Fibroblast of skin of abdomen (primary cell): ENCODE measurements at regions not wholly inside any gene's neighbourhood (a gene's known extent, or its start where the extent isn't known, plus 50 kb on each side); places are given as distances from the start of the nearest gene placed in this dataset.
A peak's percentile ranks its signal among the peaks of the same experiment; 100 is the strongest.
"Not testable (repeated sequence)": the region's sequence is repeated elsewhere in the genome, so short reads cannot be mapped to it uniquely, and the experiment has no call there.

Source experiments
- DNase-seq: peaks from one replicate; pipeline ENCODE4 v3.0.0-alpha.2; 2013

- no peak for DNase-seq
Measured at GRCh38 chr22:27580311-27580897, 221.2 kb downstream of the MN1 start.

GRCh38 chr22:27581236-27581635 is 220.3 kb downstream of the MN1 start:
- DNase-seq, result no peak

DNA sequence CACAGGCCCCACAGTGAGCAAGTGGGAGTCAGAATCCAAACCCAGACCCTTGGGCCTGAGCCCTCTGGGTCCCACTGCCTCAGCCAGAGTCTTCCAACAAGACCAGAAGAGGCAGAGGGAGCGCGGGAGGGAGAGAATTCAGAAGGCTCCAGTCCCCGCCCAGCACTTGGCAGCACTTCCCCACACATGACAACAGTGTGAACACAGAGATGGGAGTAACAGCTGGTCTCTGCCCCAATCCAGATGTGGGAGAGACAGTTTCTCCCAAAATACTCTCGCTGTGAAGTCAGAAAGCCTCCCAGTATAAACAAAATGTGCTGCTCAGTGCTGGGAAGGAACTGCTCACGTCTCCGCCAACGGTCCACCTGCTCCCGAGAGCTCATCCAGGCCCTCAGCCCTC is 219.9 kb downstream of the MN1 start:
- DNase-seq, result peak; percentile 55

DNA sequence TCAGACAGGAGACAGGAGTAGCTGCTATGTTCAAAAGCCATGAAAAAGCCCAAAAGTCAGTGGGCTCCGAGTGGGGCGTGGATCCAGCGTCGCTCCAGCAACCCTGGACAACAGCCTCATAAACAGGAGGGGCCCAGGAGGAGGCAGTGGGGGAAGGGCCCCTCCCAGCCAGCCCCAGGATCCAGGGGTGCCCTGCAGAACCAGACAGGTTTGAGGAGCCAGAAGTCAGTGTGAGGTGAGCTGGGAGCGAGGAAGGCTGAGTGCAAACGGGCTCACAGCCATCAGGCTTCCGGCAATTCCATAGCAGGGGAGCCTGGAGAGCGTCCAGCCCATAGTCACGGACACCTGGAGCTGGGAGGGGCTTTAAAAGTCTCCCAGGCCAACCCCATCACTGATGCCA is 217.7 kb downstream of the MN1 start:
- no peak for DNase-seq

- DNase-seq, result no peak
Measured at GRCh38 chr22:27585141-27585540, 216.4 kb downstream of the MN1 start.

- no peak for DNase-seq
Measured at GRCh38 chr22:27588268-27588667, 213.3 kb downstream of the MN1 start.

DNA sequence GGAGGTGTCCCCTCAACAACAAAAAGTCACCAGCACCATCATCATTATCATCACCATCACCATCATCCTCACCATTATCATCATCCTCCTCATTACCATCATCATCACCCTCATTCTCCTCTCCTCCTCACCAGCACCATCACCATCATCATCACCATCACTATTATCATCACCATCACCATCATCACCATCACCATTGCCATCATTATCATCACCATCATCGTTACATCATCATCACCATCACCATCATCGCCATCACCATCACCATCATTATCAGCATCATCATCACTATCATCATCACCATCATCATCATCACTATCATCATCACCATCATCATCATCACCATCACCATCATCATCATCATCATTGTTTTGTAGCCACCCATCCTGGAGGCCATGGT is 212.6 kb downstream of the MN1 start:
- DNase-seq, result no peak

DNA sequence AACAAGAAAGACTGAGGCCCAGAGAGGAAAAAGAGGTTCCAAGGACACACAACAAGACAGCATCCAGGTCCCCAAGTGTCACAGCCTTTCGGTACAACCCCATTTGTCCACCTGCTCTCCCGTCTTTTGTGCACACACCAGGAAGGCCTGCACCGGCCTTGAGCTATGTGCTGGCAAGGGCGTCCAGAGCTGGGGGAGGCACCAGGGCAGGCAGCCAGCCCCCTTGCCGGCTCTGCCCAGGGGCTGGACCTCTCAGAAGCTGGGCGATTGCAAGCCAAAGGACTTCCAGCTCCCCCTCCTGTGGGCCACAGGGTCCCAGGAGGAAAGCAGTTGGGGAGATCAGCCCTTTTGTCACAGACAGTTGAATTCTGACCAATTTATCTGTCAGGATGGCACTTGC is 210.5 kb downstream of the MN1 start:
- DNase-seq, result no peak

DNA sequence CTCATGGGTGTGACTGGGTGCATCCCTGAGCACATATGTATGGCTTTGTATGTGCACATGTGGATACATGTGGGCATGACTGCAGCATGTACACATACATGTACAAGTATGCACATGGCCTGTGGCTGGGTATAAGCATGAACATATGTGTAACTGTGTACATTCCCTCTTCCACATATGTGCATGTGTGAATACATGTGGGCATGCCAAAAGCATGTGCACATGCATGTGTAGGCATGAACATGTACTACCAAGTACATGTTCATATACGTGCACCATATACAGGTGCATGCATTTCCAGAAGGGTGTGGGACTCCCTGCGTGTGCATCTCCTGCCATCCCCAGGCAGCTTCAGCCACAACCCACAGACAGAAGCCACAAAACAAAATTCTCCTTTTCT is 208.2 kb downstream of the MN1 start:
- no peak for DNase-seq

DNA sequence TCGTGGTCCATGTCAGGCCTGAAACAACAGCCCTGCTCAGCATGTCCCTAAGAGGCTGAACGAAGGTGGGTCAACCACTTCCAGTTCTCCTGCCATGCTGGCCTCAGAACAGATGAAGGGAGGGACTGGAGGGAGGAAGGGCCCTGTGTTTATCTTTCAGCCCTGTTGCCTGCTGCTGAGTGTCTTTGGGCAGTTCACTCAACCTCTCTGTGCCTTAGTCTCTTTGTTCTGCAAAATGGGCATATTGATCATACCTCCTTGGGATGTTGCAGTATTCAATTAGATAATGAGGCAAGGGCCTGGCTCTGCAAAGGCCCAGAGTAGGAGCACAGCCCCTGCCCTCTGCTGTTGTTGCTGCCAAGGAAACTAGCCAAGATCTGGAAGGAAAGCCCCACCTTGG is 207.5 kb downstream of the MN1 start:
- no peak for DNase-seq

GRCh38 chr22:27594474-27595134 is 207.0 kb downstream of the MN1 start:
- no peak for DNase-seq

DNA sequence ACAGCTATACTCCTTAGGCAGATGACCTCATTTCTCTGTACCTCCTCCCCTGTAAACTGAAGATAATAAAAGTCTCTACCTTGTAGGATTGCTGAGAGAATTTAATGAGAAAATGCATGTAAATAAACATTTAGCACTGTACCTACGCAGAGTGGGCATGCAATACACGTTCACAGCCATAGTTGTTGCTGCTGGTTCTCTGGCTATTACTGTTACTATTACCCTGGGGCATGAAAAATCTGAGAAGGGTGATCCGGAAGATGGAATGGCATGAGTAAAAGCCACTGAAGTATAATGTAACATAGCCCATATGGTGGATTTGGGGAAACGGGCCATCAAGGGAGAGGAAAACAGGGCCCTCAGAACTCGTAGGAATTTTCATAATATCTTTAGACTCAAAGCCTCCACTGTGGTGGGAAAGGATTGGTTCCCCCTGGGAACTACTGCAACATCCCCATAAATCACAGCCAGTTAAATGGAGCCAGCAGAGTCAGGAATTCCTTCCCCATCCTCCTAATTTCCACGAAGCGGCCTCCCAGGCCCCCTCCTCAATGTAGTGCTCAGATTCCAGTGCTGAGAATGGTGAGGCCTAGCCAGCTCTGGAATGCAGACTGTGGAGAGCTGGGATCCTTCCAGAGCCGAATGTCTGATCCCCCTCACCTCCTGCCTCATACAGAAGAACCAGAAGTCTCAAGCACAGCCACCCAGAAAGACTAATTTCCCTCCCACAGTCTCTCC is 205.3 kb downstream of the MN1 start:
- peak; percentile 82 for DNase-seq

DNA sequence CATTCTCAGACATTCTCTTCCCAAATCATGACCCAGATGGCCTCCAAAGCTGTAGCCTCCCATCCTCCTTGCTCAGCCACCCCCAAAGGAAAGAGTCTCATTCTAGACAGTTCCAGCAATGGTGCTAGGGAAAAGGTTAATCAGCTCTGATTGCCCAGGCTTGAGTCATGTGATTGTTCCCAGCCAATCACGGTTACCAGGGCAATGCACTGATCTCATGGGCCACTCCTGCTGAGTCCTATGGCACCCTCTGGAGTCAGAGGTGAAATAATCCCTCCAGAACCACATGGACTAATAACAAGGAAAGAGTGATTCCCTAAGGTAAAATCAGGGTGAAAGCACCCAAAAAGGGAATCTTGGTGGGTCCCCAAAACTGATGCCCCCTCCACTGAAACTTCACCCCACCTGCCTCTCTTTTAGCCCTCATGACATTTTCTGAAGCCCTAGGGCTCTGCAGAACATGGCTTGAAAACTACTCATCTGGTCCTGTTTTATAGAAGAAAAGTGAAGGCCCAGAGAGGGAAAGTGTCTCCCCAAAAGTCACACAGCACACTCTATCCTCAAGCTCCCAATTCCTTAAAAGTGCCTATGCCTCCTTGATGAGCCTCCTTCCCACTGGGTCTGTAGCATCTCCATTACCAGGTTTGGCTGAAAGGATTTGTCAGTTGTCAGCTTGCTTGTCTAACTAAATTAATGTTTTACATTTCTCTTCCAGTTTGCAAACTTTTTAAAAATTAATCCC is 203.7 kb downstream of the MN1 start:
- DNase-seq, result no peak

- DNase-seq, result no peak
Measured at GRCh38 chr22:27598792-27599191, 202.8 kb downstream of the MN1 start.

- no peak for DNase-seq
Measured at GRCh38 chr22:27601195-27601594, 200.4 kb downstream of the MN1 start.

DNA sequence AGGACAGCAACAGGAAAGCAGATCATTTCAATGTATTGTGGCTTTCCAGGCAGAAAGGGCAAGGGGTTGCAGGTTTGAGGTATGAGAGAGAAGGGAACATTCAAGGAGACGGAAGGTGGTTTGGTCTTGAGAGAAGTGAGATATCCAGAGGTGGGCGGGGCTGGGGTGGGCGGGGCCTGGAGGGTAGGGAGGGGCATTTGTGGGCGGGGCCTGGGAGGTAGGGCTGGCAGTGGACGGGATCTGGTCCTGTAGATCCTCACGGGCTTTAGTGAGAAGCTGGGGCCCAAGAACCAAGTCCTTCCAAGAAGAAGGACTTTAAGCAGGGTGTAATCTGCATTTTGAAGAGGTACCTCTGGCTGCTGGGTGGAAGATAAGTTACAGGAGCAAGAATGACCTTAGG is 199.2 kb downstream of the MN1 start:
- no peak for DNase-seq

- no peak for DNase-seq
Measured at GRCh38 chr22:27603111-27603799, 198.3 kb downstream of the MN1 start.

- peak; percentile 23 for DNase-seq
Measured at GRCh38 chr22:27603800-27604144, 197.8 kb downstream of the MN1 start.

DNA sequence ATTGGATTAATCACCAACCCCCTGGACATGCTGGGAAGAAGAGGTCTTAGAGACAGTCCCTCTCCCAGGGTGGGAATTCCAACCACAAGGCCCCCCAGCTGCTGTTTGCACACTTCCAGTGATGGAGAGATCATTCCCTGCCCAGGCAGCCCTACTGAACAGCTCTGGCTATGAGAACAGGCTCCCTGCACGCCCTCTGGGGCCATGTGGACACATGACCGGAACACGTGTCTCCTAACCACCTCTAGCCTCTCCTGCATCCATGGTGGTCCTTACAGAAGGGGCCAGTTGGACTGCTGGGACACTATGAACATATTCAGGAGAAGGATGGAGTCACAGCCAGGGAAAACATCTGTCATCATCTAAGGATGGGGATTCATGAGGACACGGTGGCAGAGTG is 196.2 kb downstream of the MN1 start:
- no peak for DNase-seq

DNA sequence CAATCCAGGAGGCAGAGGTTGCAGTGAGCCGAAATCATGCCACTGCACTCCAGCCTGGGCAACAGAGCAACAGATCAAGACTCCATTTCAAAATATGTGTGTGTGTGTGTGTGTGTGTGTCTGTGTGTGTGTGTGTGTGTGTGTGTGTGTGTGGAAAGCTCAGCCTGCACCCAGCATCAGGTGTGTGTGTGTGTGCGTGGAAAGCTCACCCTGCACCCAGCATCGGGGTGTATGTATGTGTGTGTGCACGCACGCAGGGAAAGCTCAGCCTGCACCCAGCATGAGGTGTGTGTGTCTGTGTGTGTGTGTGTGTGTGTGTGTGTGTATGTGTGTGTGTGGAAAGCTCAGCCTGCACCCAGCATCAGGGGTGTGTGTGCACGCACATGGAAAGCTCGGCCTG is 193.8 kb downstream of the MN1 start:
- not testable (repeated sequence) for DNase-seq

GRCh38 chr22:27609451-27609888 is 192.1 kb downstream of the MN1 start:
- DNase-seq, result no peak

GRCh38 chr22:27610164-27610563 is 191.4 kb downstream of the MN1 start:
- not testable (repeated sequence) for DNase-seq
